ENCODE measurements at regions not wholly inside any gene's neighbourhood (a gene's known extent, or its start where the extent isn't known, plus 50 kb on each side); places are given as distances from the start of the nearest gene placed in this dataset.

DNA sequence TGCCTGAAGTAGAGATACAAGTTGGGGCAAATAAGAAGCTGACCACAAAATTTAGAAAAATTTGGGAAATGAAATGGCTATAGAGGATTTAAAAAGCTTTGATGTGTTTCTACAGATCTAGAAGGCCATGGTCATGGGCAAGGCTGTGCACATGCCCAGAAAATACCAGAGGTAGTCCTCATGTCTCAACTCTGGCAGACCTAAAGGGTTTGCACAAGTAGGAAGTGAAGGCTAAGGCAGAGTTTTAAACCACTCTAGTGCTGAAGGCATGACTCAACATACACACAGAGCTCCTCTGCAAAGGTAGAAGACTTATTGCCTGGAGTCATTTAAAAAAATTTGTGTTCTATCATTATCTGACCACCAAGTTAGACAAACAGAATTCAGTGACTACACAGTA is 364.6 kb downstream of the CCSER2 start (continued):
- TF ChIP-seq REST (IDR thresholded peaks at IDR 0.05; ENCODE audit: borderline replicate concordance) (no peak), REST (CRISPR knock-in tag; IDR thresholded peaks at IDR 0.05; ENCODE audit: low read depth) (no peak), ZNF561 (CRISPR knock-in tag; conservative IDR thresholded peaks at IDR 0.05) (no peak), SMAD4 (CRISPR knock-in tag; conservative IDR thresholded peaks at IDR 0.05) (no peak), POLR2A (conservative IDR thresholded peaks at IDR 0.05) (no peak)

Data from K562 (cell line).